Mesendoderm (in vitro differentiated cells): ENCODE measurements at regions not wholly inside any gene's neighbourhood (a gene's known extent, or its start where the extent isn't known, plus 50 kb on each side); places are given as distances from the start of the nearest gene placed in this dataset.

Experiments
- DNase-seq: peaks from one replicate; pipeline ENCODE4 v3.0.0; 2013
- H2AK5ac ChIP-seq: 2 replicates; pipeline ENCODE4 v1.6.1; 2013; ENCODE audit warnings: low read length, inconsistent platforms
- H2BK120ac ChIP-seq: 2 replicates; pipeline ENCODE4 v1.6.1; 2013; ENCODE audit warnings: low read depth, mild to moderate bottlenecking, low read length, moderate library complexity, mixed read lengths
- H2BK15ac ChIP-seq: replicated peaks from 2 replicates; pipeline ENCODE4 v1.6.1; 2013; ENCODE audit warnings: low read depth, mild to moderate bottlenecking, moderate library complexity
- H2BK5ac ChIP-seq: 2 replicates; pipeline ENCODE4 v1.6.1; 2013; ENCODE audit warnings: low read length, inconsistent platforms
- H3K18ac ChIP-seq: 2 replicates; pipeline ENCODE4 v1.6.1; 2013; ENCODE audit warnings: mild to moderate bottlenecking, low read length, mixed read lengths
- H3K23ac ChIP-seq: one replicate; pipeline ENCODE4 v1.6.1; 2013; ENCODE audit warnings: low read length
- H3K27ac ChIP-seq: 2 replicates; pipeline ENCODE4 v1.5.1; 2013; ENCODE audit warnings: low read depth, mild to moderate bottlenecking, inconsistent platforms, low read length, moderate library complexity
- H3K27me3 ChIP-seq: 2 replicates; pipeline ENCODE4 v1.6.1; 2013; ENCODE audit warnings: low read length, control low read depth, mild to moderate bottlenecking, inconsistent platforms; ENCODE audit not compliant: insufficient read depth, poor library complexity
- H3K36me3 ChIP-seq: 2 replicates; pipeline ENCODE4 v1.6.1; 2013; ENCODE audit warnings: low read length, inconsistent platforms; ENCODE audit not compliant: control insufficient read depth, insufficient read depth
- H3K4ac ChIP-seq: one replicate; pipeline ENCODE4 v1.6.1; 2013; ENCODE audit warnings: low read depth, mild to moderate bottlenecking, low read length, moderate library complexity
- H3K4me1 ChIP-seq: 2 replicates; pipeline ENCODE4 v1.6.1; 2013; ENCODE audit warnings: low read depth, low read length, inconsistent platforms; ENCODE audit not compliant: control insufficient read depth
- H3K4me2 ChIP-seq: 2 replicates; pipeline ENCODE4 v1.6.1; 2013; ENCODE audit warnings: low read length
- H3K4me3 ChIP-seq: 2 replicates; pipeline ENCODE4 v1.5.1; 2013; ENCODE audit warnings: mild to moderate bottlenecking, low read length
- H3K56ac ChIP-seq: one replicate; pipeline ENCODE4 v1.6.1; 2013; ENCODE audit warnings: low read length
- H3K79me1 ChIP-seq: 2 replicates; pipeline ENCODE4 v1.6.1; 2013; ENCODE audit warnings: low read length, inconsistent platforms
- H3K79me2 ChIP-seq: 2 replicates; pipeline ENCODE4 v1.6.1; 2013; ENCODE audit warnings: mild to moderate bottlenecking, low read length; ENCODE audit not compliant: control insufficient read depth, insufficient read depth
- H3K9ac ChIP-seq: 2 replicates; pipeline ENCODE4 v1.6.1; 2013; ENCODE audit warnings: low read length, inconsistent platforms
- H4K5ac ChIP-seq: one replicate; pipeline ENCODE4 v1.6.1; 2013; ENCODE audit warnings: low read length
- H4K8ac ChIP-seq: one replicate; pipeline ENCODE4 v1.6.1; 2013; ENCODE audit warnings: low read depth, mild to moderate bottlenecking, control low read depth, low read length, moderate library complexity
- WGBS: extraction: QIAGEN DNeasy Blood & Tissue Kit; methylation state at CpG from one replicate; pipeline ENCODE4 v1.1.7; 2013; ENCODE audit warnings: low lambda C conversion rate, missing lambda C conversion rate; ENCODE audit not compliant: insufficient coverage; ENCODE audit errors: extremely low coverage; 5-methylcytosine and 5-hydroxymethylcytosine counted together

DNA sequence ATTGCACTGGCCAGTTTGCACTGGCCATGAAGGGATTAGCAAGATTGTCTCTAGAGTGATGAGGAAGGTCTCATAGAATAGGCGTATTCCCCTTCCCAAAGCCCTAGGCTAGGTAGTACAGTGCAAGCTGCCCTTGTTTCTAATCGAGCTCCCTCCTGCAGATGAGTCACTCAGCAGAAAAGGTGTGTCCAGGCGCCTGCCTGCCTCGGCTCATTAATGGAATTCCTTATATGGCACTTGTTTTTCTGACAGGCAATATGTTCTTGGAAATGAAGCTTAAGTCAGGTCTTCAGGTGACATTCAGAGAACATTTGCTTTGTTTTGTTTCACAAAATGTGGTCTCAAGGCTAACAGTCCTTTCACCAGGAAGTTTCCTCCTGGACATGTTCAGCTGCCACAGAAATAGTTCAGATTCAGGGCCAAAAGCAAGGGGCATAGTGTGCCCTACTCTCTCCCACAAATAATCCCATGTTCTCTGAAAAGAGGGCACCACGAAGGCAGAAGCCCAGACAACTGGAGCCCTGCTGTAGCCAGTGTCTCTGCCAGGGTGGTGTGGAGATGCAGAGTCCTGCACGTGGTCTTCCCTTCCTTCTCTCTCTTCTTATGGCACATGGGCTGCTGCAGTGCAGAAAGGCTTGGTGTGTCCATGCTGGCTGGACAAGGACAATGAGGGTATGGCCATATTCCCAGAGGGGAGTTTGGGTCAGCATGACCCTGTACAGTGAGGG lies 281.1 kb upstream of the MAP3K1 start:
- peak; percentile 34 for DNase-seq

GRCh38 chr5:56532466-56532865 lies 282.9 kb upstream of the MAP3K1 start:
- WGBS, result no CpG with 5 or more reads among the region's 3 CpGs
- H3K36me3 ChIP-seq, result no peaks in the 10 kb centered on the region

More for the DNA sequence above, 281.1 kb upstream of the MAP3K1 start:
- no peaks in the 10 kb centered on the region for H3K79me2 ChIP-seq
- H4K5ac ChIP-seq, result no peak overlapping the region
- H3K4me3 ChIP-seq, result no peak overlapping the region
- no peak overlapping the region for H3K9ac ChIP-seq
- no peaks in the 10 kb centered on the region for H3K79me1 ChIP-seq
- no peak overlapping the region for H4K8ac ChIP-seq
- no peaks in the 10 kb centered on the region for H3K4me1 ChIP-seq
- H2BK120ac ChIP-seq, result no peak overlapping the region
- no peak overlapping the region for H3K23ac ChIP-seq
- H3K56ac ChIP-seq, result no peak overlapping the region
- no peak overlapping the region for H3K27ac ChIP-seq
- no peak overlapping the region for H3K4me2 ChIP-seq
- no peak overlapping the region for H3K4ac ChIP-seq
- no peak overlapping the region for H2BK15ac ChIP-seq
- peak overlapping the region; percentile 56 for H2AK5ac ChIP-seq
- WGBS, result no CpG with 5 or more reads among the region's 6 CpGs
- H3K18ac ChIP-seq, result no peak overlapping the region
- H3K36me3 ChIP-seq, result no peaks in the 10 kb centered on the region
- H2BK5ac ChIP-seq, result peak overlapping the region; percentile 22
- no peaks in the 10 kb centered on the region for H3K27me3 ChIP-seq

GRCh38 chr5:56530626-56531138 lies 284.7 kb upstream of the MAP3K1 start:
- Histone ChIP-seq H3K27me3 (no peaks in the 10 kb centered on the region), H2BK5ac (no peak overlapping the region), H3K4me3 (no peak overlapping the region), H3K4me2 (no peak overlapping the region), H3K9ac (no peak overlapping the region), H2BK15ac (no peak overlapping the region), H3K23ac (no peak overlapping the region), H2BK120ac (no peak overlapping the region), H3K4me1 (no peaks in the 10 kb centered on the region), H3K27ac (no peak overlapping the region), H2AK5ac (no peak overlapping the region), H4K8ac (no peak overlapping the region), H3K4ac (no peak overlapping the region), H3K56ac (no peak overlapping the region), H3K18ac (no peak overlapping the region), H4K5ac (no peak overlapping the region), H3K79me2 (no peaks in the 10 kb centered on the region), H3K79me1 (no peaks in the 10 kb centered on the region), H3K36me3 (no peaks in the 10 kb centered on the region)
- DNase-seq, result no peak
- WGBS, result no CpG with 5 or more reads among the region's 2 CpGs

More at GRCh38 chr5:56532466-56532865, 282.9 kb upstream of the MAP3K1 start:
- Histone ChIP-seq H3K18ac (no peak overlapping the region), H3K27me3 (no peaks in the 10 kb centered on the region), H2BK15ac (no peak overlapping the region), H3K4ac (no peak overlapping the region), H3K23ac (no peak overlapping the region), H3K4me3 (no peak overlapping the region), H4K5ac (no peak overlapping the region), H3K9ac (no peak overlapping the region), H2BK120ac (no peak overlapping the region), H3K4me1 (no peaks in the 10 kb centered on the region), H2AK5ac (no peak overlapping the region), H3K4me2 (no peak overlapping the region), H3K56ac (no peak overlapping the region), H4K8ac (no peak overlapping the region), H3K79me1 (no peaks in the 10 kb centered on the region), H3K79me2 (no peaks in the 10 kb centered on the region), H2BK5ac (no peak overlapping the region), H3K27ac (no peak overlapping the region)
- no peak for DNase-seq

GRCh38 chr5:56529666-56530430 lies 285.5 kb upstream of the MAP3K1 start:
- no peak overlapping the region for H2BK15ac ChIP-seq
- no peak overlapping the region for H3K9ac ChIP-seq
- H3K79me2 ChIP-seq, result no peaks in the 10 kb centered on the region
- H2BK5ac ChIP-seq, result no peak overlapping the region
- no peak overlapping the region for H4K8ac ChIP-seq
- no peaks in the 10 kb centered on the region for H3K27me3 ChIP-seq
- no CpG with 5 or more reads among the region's 16 CpGs for WGBS
- no peak overlapping the region for H3K18ac ChIP-seq
- H3K4me3 ChIP-seq, result no peak overlapping the region
- no peaks in the 10 kb centered on the region for H3K36me3 ChIP-seq
- H4K5ac ChIP-seq, result no peak overlapping the region
- H2AK5ac ChIP-seq, result no peak overlapping the region
- H3K4ac ChIP-seq, result no peak overlapping the region
- no peak overlapping the region for H2BK120ac ChIP-seq
- H3K23ac ChIP-seq, result no peak overlapping the region
- H3K27ac ChIP-seq, result no peak overlapping the region
- DNase-seq, result no peak
- H3K4me2 ChIP-seq, result no peak overlapping the region
- no peaks in the 10 kb centered on the region for H3K79me1 ChIP-seq
- H3K56ac ChIP-seq, result no peak overlapping the region
- no peaks in the 10 kb centered on the region for H3K4me1 ChIP-seq

DNA sequence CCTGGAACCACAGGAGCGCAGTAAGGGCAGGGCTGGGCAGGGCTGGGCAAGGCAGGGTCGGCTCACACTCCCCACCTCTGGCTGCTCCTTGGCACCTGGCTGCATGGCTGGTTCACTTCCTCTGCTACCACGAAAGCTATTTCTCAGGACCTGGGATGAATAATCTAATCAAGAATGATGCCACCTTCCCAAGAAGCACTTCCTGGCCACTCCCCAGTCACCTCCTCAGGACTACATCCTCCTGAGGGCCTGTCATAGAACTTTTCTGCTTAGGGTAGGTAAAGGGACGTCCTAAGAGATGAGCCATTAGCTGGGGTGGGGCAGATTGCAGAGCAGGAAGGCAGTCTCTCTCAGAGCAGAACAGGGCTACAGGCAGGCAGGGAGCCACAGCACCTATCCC lies 288.2 kb upstream of the MAP3K1 start:
- no peaks in the 10 kb centered on the region for H3K79me1 ChIP-seq
- no peak overlapping the region for H3K4ac ChIP-seq
- no peak overlapping the region for H4K8ac ChIP-seq
- H3K4me2 ChIP-seq, result no peak overlapping the region
- H2BK5ac ChIP-seq, result no peak overlapping the region
- no peak overlapping the region for H2AK5ac ChIP-seq
- H4K5ac ChIP-seq, result no peak overlapping the region
- no peak overlapping the region for H3K27ac ChIP-seq
- no peak overlapping the region for H2BK15ac ChIP-seq
- H2BK120ac ChIP-seq, result no peak overlapping the region
- no peaks in the 10 kb centered on the region for H3K4me1 ChIP-seq
- no peaks in the 10 kb centered on the region for H3K36me3 ChIP-seq
- H3K23ac ChIP-seq, result no peak overlapping the region
- no peaks in the 10 kb centered on the region for H3K27me3 ChIP-seq
- no peaks in the 10 kb centered on the region for H3K79me2 ChIP-seq
- WGBS, result no CpG with 5 or more reads among the region's 4 CpGs
- peak; percentile 51 for DNase-seq
- H3K9ac ChIP-seq, result no peak overlapping the region
- no peak overlapping the region for H3K56ac ChIP-seq
- H3K4me3 ChIP-seq, result no peak overlapping the region
- H3K18ac ChIP-seq, result no peak overlapping the region
